Gastrocnemius medialis (tissue), 4 donors: ENCODE measurements at regions not wholly inside any gene's neighbourhood (a gene's known extent, or its start where the extent isn't known, plus 50 kb on each side); places are given as distances from the start of the nearest gene placed in this dataset.

Experiments
- ATAC-seq, 2 donors: fragments of 150-250 bp; one replicate each; pipeline ENCODE4 v1.9.1; 2016
- DNase-seq, 2 donors: peaks; one replicate each; pipeline ENCODE4 v3.0.0-alpha.2; 2019
- H3K27ac ChIP-seq, 4 donors: fragments of 200-600 bp; sonication (generic); 1 replicate in 1 of 4; 2 replicates in 3 of 4; pipeline ENCODE4 v1.5.1; 2016 to 2018; ENCODE audit warnings: mild to moderate bottlenecking in 2 of 4, moderate library complexity in 1 of 4
- H3K27me3 ChIP-seq, 3 donors: fragments of 200-600 bp; sonication (generic) in 2 of 3; 1 replicate in 1 of 3; 2 replicates in 2 of 3; pipeline versions ENCODE4 v1.5.1 to v1.6.0; 2016 to 2019; ENCODE audit warnings: mild to moderate bottlenecking in 1 of 3, moderate library complexity in 1 of 3
- H3K36me3 ChIP-seq, 2 donors: fragments of 200-600 bp; sonication (generic) in 1 of 2; one replicate each; pipeline ENCODE4 v1.5.1; 2017 to 2018
- H3K4me1 ChIP-seq, 2 donors: fragments of 200-600 bp; sonication (generic) in 1 of 2; one replicate each; pipeline ENCODE4 v1.5.1; 2016 to 2017; ENCODE audit warnings: mild to moderate bottlenecking in 2 of 2
- H3K4me3 ChIP-seq, 4 donors: fragments of 200-600 bp; sonication (generic) in 3 of 4; 1 replicate in 1 of 4; 2 replicates in 3 of 4; pipeline ENCODE4 v1.5.1; 2016 to 2019; ENCODE audit warnings: mild to moderate bottlenecking in 2 of 4
- H3K9me3 ChIP-seq, 3 donors: fragments of 200-600 bp; sonication (generic) in 2 of 3; 1 replicate in 1 of 3; 2 replicates in 2 of 3; pipeline ENCODE4 v1.5.1; 2016 to 2019
- CTCF ChIP-seq, 5 experiments: fragments of 450-650 bp in 3 of 5; fragments of 200-600 bp in 2 of 5; sonication (generic) in 2 of 5; IDR thresholded peaks in 4 of 5; conservative IDR thresholded peaks in 1 of 5; 1 replicate in 4 of 5; 2 replicates in 1 of 5; pipeline ENCODE4 v1.5.1; 2016 to 2019; ENCODE audit warnings: antibody characterized with exemption in 5 of 5, mild to moderate bottlenecking in 3 of 5, moderate library complexity in 3 of 5
- POLR2A ChIP-seq, 2 donors: fragments of 450-650 bp; IDR thresholded peaks; one replicate each; pipeline ENCODE4 v1.6.1; 2017; ENCODE audit warnings: antibody characterized with exemption in 2 of 2, mild to moderate bottlenecking in 2 of 2, moderate library complexity in 2 of 2
- in situ Hi-C, 4 donors: fragments of 200-750 bp; cut with MboI; loops; one replicate each; pipeline versions ENCODE4 v1.15.0 to v1.8.0; 2017; ENCODE audit warnings: low sequenced_read_pairs in 4 of 4
- intact Hi-C: fragments of 100-400 bp; cut with DNase I; formaldehyde crosslinking; loops from one replicate; pipeline ENCODE4 v1.15.1; 2023; ENCODE audit warnings: low total_unique reads

GRCh38 chr5:99936911-99937310 lies 598.3 kb upstream of the FAM174A start:
- no peak for ATAC-seq
- TF ChIP-seq POLR2A (IDR thresholded peaks at IDR 0.05) (no peak), CTCF (IDR thresholded peaks at IDR 0.05 in 4 of 5, conservative IDR thresholded peaks at IDR 0.05 in 1 of 5) (no peak)
- in situ Hi-C loops, result no loop called here
- no peaks in the 10 kb centered on the region for H3K4me1 ChIP-seq
- no peaks in the 10 kb centered on the region for H3K27me3 ChIP-seq
- no peak for DNase-seq
- no peaks in the 10 kb centered on the region for H3K9me3 ChIP-seq
- H3K27ac ChIP-seq, result no peak overlapping the region
- intact Hi-C loops, result no loop called here
- no peak overlapping the region for H3K4me3 ChIP-seq
- no peaks in the 10 kb centered on the region for H3K36me3 ChIP-seq

DNA sequence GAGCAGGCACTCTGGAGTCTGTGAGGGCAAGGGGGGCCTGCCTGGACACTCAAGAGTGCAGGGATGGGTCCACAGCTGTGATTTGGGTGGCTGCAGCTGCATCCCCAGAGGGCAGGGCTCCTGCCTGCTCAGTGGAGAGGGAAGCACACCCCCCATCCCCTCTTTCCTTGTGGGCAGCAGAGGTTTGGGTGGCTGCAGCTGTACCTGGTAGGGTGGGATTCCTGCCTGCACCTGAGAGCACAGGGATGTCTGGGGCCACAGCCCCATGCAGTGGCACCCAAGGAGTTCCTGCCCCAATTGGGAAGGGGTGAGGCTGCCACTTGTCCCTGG lies 605.4 kb upstream of the FAM174A start:
- ATAC-seq (no peak), DNase-seq (no peak)
- Histone ChIP-seq H3K4me3 (no peak overlapping the region), H3K27me3 (no peaks in the 10 kb centered on the region), H3K27ac (no peak overlapping the region), H3K36me3 (no peaks in the 10 kb centered on the region), H3K9me3 (no peaks in the 10 kb centered on the region), H3K4me1 (no peaks in the 10 kb centered on the region)
- intact Hi-C loops (no loop called here), in situ Hi-C loops (no loop called here)
- no peak for TF ChIP-seq CTCF (IDR thresholded peaks at IDR 0.05 in 4 of 5, conservative IDR thresholded peaks at IDR 0.05 in 1 of 5)
- no peak for TF ChIP-seq POLR2A (IDR thresholded peaks at IDR 0.05)

DNA sequence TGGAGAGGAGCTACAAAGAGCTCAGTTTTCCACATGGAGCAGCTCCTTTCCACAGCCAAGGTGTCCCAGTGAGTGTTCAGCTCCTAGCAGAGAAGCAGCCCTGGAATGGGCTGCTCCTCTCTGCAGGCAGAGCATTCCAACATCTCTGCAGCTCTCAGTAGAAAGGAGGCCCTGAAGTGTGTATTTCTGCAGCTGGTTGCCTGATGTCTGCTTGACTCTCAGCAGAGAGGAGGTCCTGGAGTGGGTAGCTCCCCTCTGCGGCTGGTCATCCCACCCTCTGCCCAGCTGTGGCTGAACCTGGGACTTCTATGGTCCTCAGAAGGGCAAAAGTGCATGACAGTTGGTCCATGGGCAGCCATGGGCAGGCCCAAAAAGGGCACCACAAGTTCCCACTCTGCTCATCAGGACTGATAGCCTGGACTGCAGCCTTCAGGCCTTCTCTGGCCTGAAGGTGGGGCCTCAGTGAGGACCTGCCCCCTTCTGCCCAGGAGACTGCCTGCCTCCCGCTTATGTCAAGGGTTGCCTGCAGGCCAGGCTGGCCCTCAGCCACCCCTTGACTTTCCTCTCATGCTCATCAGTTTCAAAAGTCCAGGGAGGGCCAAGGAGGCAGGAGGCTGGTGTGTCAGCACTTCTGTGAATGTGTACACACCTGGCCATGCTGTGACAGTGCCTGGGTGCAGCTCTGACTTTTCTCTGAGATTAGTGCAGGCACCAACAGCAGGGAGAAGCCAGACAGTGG lies 605.9 kb upstream of the FAM174A start:
- in situ Hi-C loops, result no loop called here
- ATAC-seq, result no peak
- H3K36me3 ChIP-seq, result no peaks in the 10 kb centered on the region
- no peak for DNase-seq
- intact Hi-C loops, result no loop called here
- no peaks in the 10 kb centered on the region for H3K27me3 ChIP-seq
- H3K4me3 ChIP-seq, result no peak overlapping the region
- TF ChIP-seq POLR2A (IDR thresholded peaks at IDR 0.05) (no peak), CTCF (IDR thresholded peaks at IDR 0.05 in 4 of 5, conservative IDR thresholded peaks at IDR 0.05 in 1 of 5) (no peak)
- H3K4me1 ChIP-seq, result no peaks in the 10 kb centered on the region
- no peak overlapping the region for H3K27ac ChIP-seq
- H3K9me3 ChIP-seq, result no peaks in the 10 kb centered on the region

GRCh38 chr5:99928490-99928889 lies 606.7 kb upstream of the FAM174A start:
- Histone ChIP-seq H3K4me3 (no peak overlapping the region), H3K27ac (no peak overlapping the region), H3K9me3 (no peaks in the 10 kb centered on the region), H3K27me3 (no peaks in the 10 kb centered on the region), H3K36me3 (no peaks in the 10 kb centered on the region), H3K4me1 (no peaks in the 10 kb centered on the region)
- ATAC-seq (no peak), DNase-seq (no peak)
- TF ChIP-seq CTCF (IDR thresholded peaks at IDR 0.05 in 4 of 5, conservative IDR thresholded peaks at IDR 0.05 in 1 of 5) (no peak), POLR2A (IDR thresholded peaks at IDR 0.05) (no peak)
- in situ Hi-C loops, result no loop called here
- intact Hi-C loops, result no loop called here

- Histone ChIP-seq H3K27ac (no peak overlapping the region), H3K9me3 (no peaks in the 10 kb centered on the region), H3K27me3 (no peaks in the 10 kb centered on the region), H3K36me3 (no peaks in the 10 kb centered on the region), H3K4me1 (no peaks in the 10 kb centered on the region), H3K4me3 (no peak overlapping the region)
- no peak for TF ChIP-seq CTCF (IDR thresholded peaks at IDR 0.05 in 4 of 5, conservative IDR thresholded peaks at IDR 0.05 in 1 of 5)
- TF ChIP-seq POLR2A (IDR thresholded peaks at IDR 0.05), result no peak
- in situ Hi-C loops, result no loop called here
- intact Hi-C loops, result no loop called here
- no peak for ATAC-seq
- DNase-seq, result no peak
Observed at GRCh38 chr5:99926463-99926862, 608.7 kb upstream of the FAM174A start.
